IMR-90 (cell line): ENCODE measurements at regions not wholly inside any gene's neighbourhood (a gene's known extent, or its start where the extent isn't known, plus 50 kb on each side); places are given as distances from the start of the nearest gene placed in this dataset.

Source experiments
- ATAC-seq: fragments of 200-7000 bp; cut with Tn5 transposase; 2 replicates; pipeline ENCODE4 v1.9.1; 2020; ENCODE audit warnings: low read depth, mild to moderate bottlenecking, moderate library complexity
- BruUV-seq: library from RNA; stranded (reverse); fragments of 400-500 nt; replicated peaks from 2 replicates; lab custom pipeline; 2021; lab: Mats Ljungman, UMichigan
- CTCF ChIA-PET: fragments of 300-600 bp; formaldehyde crosslinking; extraction: SDS; loops from one replicate; lab custom pipeline; 2021; ENCODE audit warnings: antibody characterized with exemption; lab: Yijun Ruan, JAX
- POLR2A ChIA-PET: fragments of 300-600 bp; sonication (Branson Sonifier 250); formaldehyde crosslinking; loops from one replicate; lab custom pipeline; 2022; ENCODE audit warnings: antibody characterized with exemption; ENCODE audit not compliant: unreplicated experiment; lab: Charles Lee
- DNase-seq: peaks from one replicate; pipeline ENCODE4 v3.0.0; 2013
- H2AFZ ChIP-seq: replicated peaks from 2 replicates; pipeline ENCODE3; 2013; ENCODE audit warnings: low read length, mild to moderate bottlenecking; ENCODE audit not compliant: poor library complexity
- H2AK5ac ChIP-seq: 2 replicates; pipeline ENCODE4 v1.6.1; 2013; ENCODE audit warnings: low read depth, low read length, inconsistent platforms
- H2AK9ac ChIP-seq: replicated peaks from 2 replicates; pipeline ENCODE3; 2013; ENCODE audit warnings: mild to moderate bottlenecking, low read depth, low read length, moderate library complexity; ENCODE audit not compliant: poor library complexity
- H2BK120ac ChIP-seq: 2 replicates; pipeline ENCODE4 v1.6.1; 2013; ENCODE audit warnings: low read depth, low read length, inconsistent platforms
- H2BK15ac ChIP-seq: 3 replicates; pipeline ENCODE4 v1.6.1; 2013; ENCODE audit warnings: low read depth, low read length, inconsistent platforms
- H2BK20ac ChIP-seq: 2 replicates; pipeline ENCODE4 v1.6.1; 2013; ENCODE audit warnings: low read depth, mild to moderate bottlenecking, inconsistent platforms, low read length, moderate library complexity
- H2BK5ac ChIP-seq: 2 replicates; pipeline ENCODE4 v1.6.1; 2013; ENCODE audit warnings: mild to moderate bottlenecking, low read depth, low read length, inconsistent platforms; ENCODE audit not compliant: poor library complexity, severe bottlenecking
- H3K14ac ChIP-seq: replicated peaks from 2 replicates; pipeline ENCODE4 v1.6.1; 2013; ENCODE audit warnings: low read depth, low read length, inconsistent platforms
- H3K18ac ChIP-seq: 2 replicates; pipeline ENCODE4 v1.6.1; 2013; ENCODE audit warnings: low read depth, low read length, control low read depth
- H3K23ac ChIP-seq: 2 replicates; pipeline ENCODE4 v1.6.1; 2013; ENCODE audit warnings: low read depth, low read length, inconsistent platforms
- H3K27ac ChIP-seq: 2 replicates; pipeline ENCODE4 v1.5.1; 2013; ENCODE audit warnings: mild to moderate bottlenecking, control low read depth, low read length; ENCODE audit not compliant: insufficient read depth
- H3K27me3 ChIP-seq: 2 replicates; pipeline ENCODE4 v1.6.1; 2013; ENCODE audit warnings: low read length; ENCODE audit not compliant: control insufficient read depth, insufficient read depth
- H3K36me3 ChIP-seq: 2 replicates; pipeline ENCODE4 v1.6.1; 2013; ENCODE audit warnings: low read length, mixed read lengths; ENCODE audit not compliant: control insufficient read depth, insufficient read depth
- H3K4ac ChIP-seq: 2 replicates; pipeline ENCODE4 v1.6.1; 2013; ENCODE audit warnings: low read depth, low read length, inconsistent platforms
- H3K4me1 ChIP-seq: 2 replicates; pipeline ENCODE4 v1.6.1; 2013; ENCODE audit warnings: low read length, mixed read lengths; ENCODE audit not compliant: control insufficient read depth, insufficient read depth
- H3K4me2 ChIP-seq: 2 replicates; pipeline ENCODE4 v1.6.1; 2013; ENCODE audit warnings: low read depth, mild to moderate bottlenecking, control low read depth, low read length, moderate library complexity
- H3K4me3 ChIP-seq: 2 replicates; pipeline ENCODE4 v1.5.1; 2013; ENCODE audit warnings: low read depth, mild to moderate bottlenecking, control low read depth, low read length, moderate library complexity; ENCODE audit not compliant: insufficient read depth
- H3K56ac ChIP-seq: 2 replicates; pipeline ENCODE4 v1.6.1; 2013; ENCODE audit warnings: low read length, inconsistent platforms; ENCODE audit not compliant: insufficient read depth; ENCODE audit errors: extremely low read depth
- H3K79me1 ChIP-seq, 2 experiments: 2 replicates each; pipeline ENCODE4 v1.6.1; 2013; ENCODE audit warnings: low read length in 2 of 2, inconsistent platforms in 1 of 2, low read depth in 1 of 2
- H3K9ac ChIP-seq: 2 replicates; pipeline ENCODE4 v1.6.1; 2013; ENCODE audit warnings: low read depth, low read length, control low read depth
- H3K9me1 ChIP-seq: 2 replicates; pipeline ENCODE4 v1.6.1; 2013; ENCODE audit warnings: low read length, inconsistent platforms; ENCODE audit not compliant: insufficient read depth
- H3K9me3 ChIP-seq: 2 replicates; pipeline ENCODE4 v1.6.1; 2013; ENCODE audit warnings: low read length; ENCODE audit not compliant: control insufficient read depth, insufficient read depth
- H4K20me1 ChIP-seq: 2 replicates; pipeline ENCODE4 v1.6.1; 2013; ENCODE audit warnings: low read length, inconsistent platforms; ENCODE audit not compliant: insufficient read depth
- H4K5ac ChIP-seq: 2 replicates; pipeline ENCODE4 v1.6.1; 2013; ENCODE audit warnings: mild to moderate bottlenecking, low read depth, low read length, control low read depth
- H4K8ac ChIP-seq, 2 experiments: 2 replicates each; pipeline ENCODE4 v1.6.1; 2013; ENCODE audit warnings: low read depth in 2 of 2, low read length in 2 of 2, control low read depth in 1 of 2, inconsistent platforms in 1 of 2
- H4K91ac ChIP-seq: 2 replicates; pipeline ENCODE4 v1.6.1; 2013; ENCODE audit warnings: low read depth, low read length, inconsistent platforms; ENCODE audit not compliant: insufficient read depth
- BHLHE40 ChIP-seq: fragments of 150-350 bp; IDR thresholded peaks from 2 replicates; pipeline ENCODE4 v1.6.1; 2016; ENCODE audit warnings: mild to moderate bottlenecking, low read depth, low read length
- CEBPB ChIP-seq: IDR thresholded peaks from 2 replicates; pipeline ENCODE4 v1.6.1; 2012; ENCODE audit warnings: low read depth, low read length, improper control_type of control experiment
- CHD1 ChIP-seq: IDR thresholded peaks from 2 replicates; pipeline ENCODE4 v1.6.1; 2012; ENCODE audit warnings: low read depth, low read length, improper control_type of control experiment
- FOS ChIP-seq: fragments of 150-350 bp; IDR thresholded peaks from 2 replicates; pipeline ENCODE4 v1.6.1; 2016; ENCODE audit warnings: low read depth, low read length
- MAFK ChIP-seq: IDR thresholded peaks from 2 replicates; pipeline ENCODE4 v1.6.1; 2012; ENCODE audit warnings: low read depth, low read length, improper control_type of control experiment
- MAZ ChIP-seq: IDR thresholded peaks from 2 replicates; pipeline ENCODE4 v1.6.1; 2012; ENCODE audit warnings: low read depth, mild to moderate bottlenecking, low read length, improper control_type of control experiment, moderate library complexity, borderline replicate concordance
- MXI1 ChIP-seq: IDR thresholded peaks from 2 replicates; pipeline ENCODE4 v1.6.1; 2012; ENCODE audit warnings: low read depth, mild to moderate bottlenecking, low read length, moderate library complexity, borderline replicate concordance
- NFE2L2 ChIP-seq: fragments of 150-350 bp; IDR thresholded peaks from 2 replicates; pipeline ENCODE4 v1.6.1; 2016; ENCODE audit warnings: low read depth, mild to moderate bottlenecking, low read length
- POLR2A ChIP-seq: IDR thresholded peaks from 2 replicates; pipeline ENCODE4 v1.6.1; 2012; ENCODE audit warnings: mild to moderate bottlenecking, low read depth, low read length
- RAD21 ChIP-seq: IDR thresholded peaks from 2 replicates; pipeline ENCODE4 v1.6.1; 2012; ENCODE audit warnings: low read length, improper control_type of control experiment
- RCOR1 ChIP-seq: IDR thresholded peaks from 2 replicates; pipeline ENCODE4 v1.6.1; 2012; ENCODE audit warnings: mild to moderate bottlenecking, low read length, improper control_type of control experiment; ENCODE audit not compliant: insufficient replicate concordance
- RFX5 ChIP-seq: IDR thresholded peaks from 2 replicates; pipeline ENCODE4 v1.8.0; 2012; ENCODE audit warnings: low read depth, mild to moderate bottlenecking, low read length, moderate library complexity
- SMC3 ChIP-seq: fragments of 150-350 bp; IDR thresholded peaks from 2 replicates; pipeline ENCODE4 v1.6.1; 2016; ENCODE audit warnings: low read depth, mild to moderate bottlenecking, antibody characterized with exemption, low read length, moderate library complexity
- WGBS, 2 experiments: methylation state at CpG; one replicate each; pipeline versions ENCODE4 v1.1.5 to v1.1.7; 2013; ENCODE audit warnings: missing lambda C conversion rate in 2 of 2; ENCODE audit not compliant: insufficient read length in 1 of 2; ENCODE audit errors: extremely low coverage in 2 of 2; 5-methylcytosine and 5-hydroxymethylcytosine counted together
- dilution Hi-C: fragments of 300-500 bp; cut with HindIII; formaldehyde crosslinking; loops from one replicate; pipeline ENCODE4 v1.14.3; 2018; ENCODE audit warnings: low sequenced_read_pairs; ENCODE audit not compliant: unreplicated experiment
- in situ Hi-C: fragments of 300-500 bp; cut with MboI; formaldehyde crosslinking; loops from 3 replicates; pipeline ENCODE4 v1.14.3; 2019; ENCODE audit warnings: low sequenced_read_pairs, inconsistent platforms, mixed read lengths
- intact Hi-C: fragments of 100-400 bp; cut with micrococcal nuclease; formaldehyde crosslinking; loops from 2 replicates; pipeline ENCODE4 v1.10.0; 2022
- TF ChIP-seq, protein P1 (sequence below): conservative IDR thresholded peaks from 2 replicates; pipeline ENCODE4 v1.5.1; 2012; ENCODE audit warnings: mild to moderate bottlenecking, low read depth, low read length, improper control_type of control experiment
- TF ChIP-seq, protein P2 (sequence below): fragments of 150-350 bp; IDR thresholded peaks from 2 replicates; pipeline ENCODE4 v1.6.1; 2017; ENCODE audit warnings: mild to moderate bottlenecking, antibody characterized with exemption, low read length, low read depth

DNA sequence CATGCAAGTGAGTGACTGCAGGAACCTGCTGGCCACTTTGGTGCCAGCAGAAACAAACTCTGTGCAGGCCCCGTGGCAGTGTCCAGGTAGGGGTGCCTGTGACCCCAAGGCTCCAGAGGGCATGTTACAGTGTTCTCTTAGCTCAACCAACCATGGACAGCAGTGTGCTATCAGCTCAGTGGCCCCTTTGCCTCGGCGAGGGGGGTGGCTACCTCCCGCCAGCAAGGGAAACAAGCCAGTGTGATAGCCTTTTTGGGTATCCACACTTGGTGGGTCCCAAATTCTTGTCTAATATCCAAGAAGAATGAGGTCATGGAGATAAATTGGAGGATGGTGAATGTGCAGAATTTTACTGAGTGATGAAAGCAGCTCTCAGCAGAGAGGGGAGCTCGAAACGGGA lies 298.6 kb upstream of the SLC30A5 start:
- Histone ChIP-seq H3K9me1 (no peaks in the 10 kb centered on the region), H4K8ac (no peak overlapping the region), H2BK5ac (no peak overlapping the region), H3K56ac (no peak overlapping the region), H3K4me1 (no peaks in the 10 kb centered on the region), H2AK9ac (no peak overlapping the region), H3K27ac (no peak overlapping the region), H3K18ac (no peak overlapping the region), H3K9ac (no peak overlapping the region), H2BK15ac (no peak overlapping the region), H3K14ac (no peak overlapping the region), H3K9me3 (no peaks in the 10 kb centered on the region), H3K4ac (no peak overlapping the region), H3K36me3 (no peaks in the 10 kb centered on the region), H2BK20ac (no peak overlapping the region), H4K5ac (no peak overlapping the region), H3K27me3 (peaks cover 2% of the 10 kb centered on the region), H4K20me1 (no peaks in the 10 kb centered on the region), H2AK5ac (no peak overlapping the region), H4K91ac (no peak overlapping the region), H3K4me2 (no peak overlapping the region), H3K4me3 (no peak overlapping the region), H3K23ac (no peak overlapping the region), H2BK120ac (no peak overlapping the region), H2AFZ (no peak overlapping the region), H3K79me1 (no peaks in the 10 kb centered on the region)
- ChIA-PET POLR2A (no interaction called here), CTCF (no interaction called here)
- no CpG with 5 or more reads among the region's 6 CpGs for WGBS, 2 experiments
- ATAC-seq (no peak), DNase-seq (no peak)
- BruUV-seq = no TSS peak
- TF ChIP-seq POLR2A (no peak), RAD21 (no peak), NFE2L2 (no peak), BHLHE40 (no peak), RFX5 (no peak), CEBPB (no peak), MAZ (no peak), MAFK (no peak), CHD1 (no peak), MXI1 (no peak), SMC3 (no peak), FOS (no peak), RCOR1 (no peak)
- TF ChIP-seq, protein P1, sequence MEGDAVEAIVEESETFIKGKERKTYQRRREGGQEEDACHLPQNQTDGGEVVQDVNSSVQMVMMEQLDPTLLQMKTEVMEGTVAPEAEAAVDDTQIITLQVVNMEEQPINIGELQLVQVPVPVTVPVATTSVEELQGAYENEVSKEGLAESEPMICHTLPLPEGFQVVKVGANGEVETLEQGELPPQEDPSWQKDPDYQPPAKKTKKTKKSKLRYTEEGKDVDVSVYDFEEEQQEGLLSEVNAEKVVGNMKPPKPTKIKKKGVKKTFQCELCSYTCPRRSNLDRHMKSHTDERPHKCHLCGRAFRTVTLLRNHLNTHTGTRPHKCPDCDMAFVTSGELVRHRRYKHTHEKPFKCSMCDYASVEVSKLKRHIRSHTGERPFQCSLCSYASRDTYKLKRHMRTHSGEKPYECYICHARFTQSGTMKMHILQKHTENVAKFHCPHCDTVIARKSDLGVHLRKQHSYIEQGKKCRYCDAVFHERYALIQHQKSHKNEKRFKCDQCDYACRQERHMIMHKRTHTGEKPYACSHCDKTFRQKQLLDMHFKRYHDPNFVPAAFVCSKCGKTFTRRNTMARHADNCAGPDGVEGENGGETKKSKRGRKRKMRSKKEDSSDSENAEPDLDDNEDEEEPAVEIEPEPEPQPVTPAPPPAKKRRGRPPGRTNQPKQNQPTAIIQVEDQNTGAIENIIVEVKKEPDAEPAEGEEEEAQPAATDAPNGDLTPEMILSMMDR = no peak
- TF ChIP-seq, protein P2, sequence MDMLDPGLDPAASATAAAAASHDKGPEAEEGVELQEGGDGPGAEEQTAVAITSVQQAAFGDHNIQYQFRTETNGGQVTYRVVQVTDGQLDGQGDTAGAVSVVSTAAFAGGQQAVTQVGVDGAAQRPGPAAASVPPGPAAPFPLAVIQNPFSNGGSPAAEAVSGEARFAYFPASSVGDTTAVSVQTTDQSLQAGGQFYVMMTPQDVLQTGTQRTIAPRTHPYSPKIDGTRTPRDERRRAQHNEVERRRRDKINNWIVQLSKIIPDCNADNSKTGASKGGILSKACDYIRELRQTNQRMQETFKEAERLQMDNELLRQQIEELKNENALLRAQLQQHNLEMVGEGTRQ = no peak
- intact Hi-C loops = no loop called here
- dilution Hi-C loops = no loop called here
- in situ Hi-C loops = no loop called here
